GM21723 (cell line): ENCODE measurements at regions not wholly inside any gene's neighbourhood (a gene's known extent, or its start where the extent isn't known, plus 50 kb on each side); places are given as distances from the start of the nearest gene placed in this dataset.
"Not testable (repeated sequence)": the region's sequence is repeated elsewhere in the genome, so short reads cannot be mapped to it uniquely, and the experiment has no call there.

Experiments
- ATAC-seq: cut with Tn5 transposase; IDR thresholded peaks from one replicate; pipeline ENCODE4 v1.9.1; 2021; ENCODE audit warnings: mild to moderate bottlenecking, moderate library complexity; ENCODE audit not compliant: unreplicated experiment

DNA sequence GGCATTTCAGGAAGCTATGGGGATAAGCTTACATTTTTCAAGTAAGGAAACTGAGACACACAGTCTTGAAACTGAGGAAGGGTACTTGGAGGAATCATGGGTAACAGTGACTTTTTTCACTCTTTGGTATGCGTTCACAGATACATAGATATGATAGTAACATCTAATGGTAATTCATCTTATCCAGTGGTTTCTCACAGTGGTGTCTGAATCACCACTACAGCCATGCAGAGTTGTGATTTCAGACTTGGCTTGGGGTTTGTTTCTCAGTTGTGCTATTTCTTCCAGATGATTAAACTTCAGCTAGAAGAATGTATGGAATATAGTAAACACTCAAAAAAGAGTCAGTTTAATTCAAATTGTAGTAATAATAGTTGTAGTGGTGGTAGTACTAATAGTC, 239.1 kb upstream of the NUDT12 start:
- ATAC-seq, result no peak

DNA sequence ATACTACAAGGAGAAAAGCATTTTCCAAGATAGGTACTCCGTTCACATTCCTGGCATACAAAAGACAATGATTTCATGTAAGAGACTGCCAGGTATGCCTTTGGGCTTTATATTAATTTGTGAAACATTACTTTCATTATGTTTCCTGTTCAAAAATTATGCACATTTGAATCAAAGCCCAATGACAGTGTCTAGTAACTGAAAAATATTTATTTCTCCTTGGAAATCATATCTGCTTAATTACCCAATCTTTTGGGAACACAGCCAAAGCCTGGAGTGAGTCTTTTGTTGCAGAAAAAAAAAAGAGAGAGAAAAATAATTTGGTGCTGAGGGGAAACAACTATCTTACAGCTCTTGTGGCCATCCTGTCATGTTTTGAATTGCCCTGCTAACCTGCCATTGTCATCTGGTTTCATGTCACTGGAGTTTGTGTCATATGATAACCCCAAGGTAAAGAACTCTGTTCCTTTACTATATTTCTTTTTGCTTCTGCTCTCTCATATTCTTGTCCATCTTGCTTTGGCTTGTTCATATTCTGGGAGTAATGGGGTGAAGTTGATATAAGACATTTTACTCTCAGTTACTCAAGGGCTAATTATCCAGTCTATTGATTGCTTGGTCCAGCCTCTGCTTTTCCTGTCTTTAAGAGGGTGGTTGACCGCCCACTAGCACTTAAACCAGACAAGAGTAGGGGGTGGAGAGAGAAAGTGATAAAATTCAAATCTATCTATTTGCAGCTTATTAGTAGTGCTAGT, 238.3 kb upstream of the NUDT12 start:
- no peak for ATAC-seq

DNA sequence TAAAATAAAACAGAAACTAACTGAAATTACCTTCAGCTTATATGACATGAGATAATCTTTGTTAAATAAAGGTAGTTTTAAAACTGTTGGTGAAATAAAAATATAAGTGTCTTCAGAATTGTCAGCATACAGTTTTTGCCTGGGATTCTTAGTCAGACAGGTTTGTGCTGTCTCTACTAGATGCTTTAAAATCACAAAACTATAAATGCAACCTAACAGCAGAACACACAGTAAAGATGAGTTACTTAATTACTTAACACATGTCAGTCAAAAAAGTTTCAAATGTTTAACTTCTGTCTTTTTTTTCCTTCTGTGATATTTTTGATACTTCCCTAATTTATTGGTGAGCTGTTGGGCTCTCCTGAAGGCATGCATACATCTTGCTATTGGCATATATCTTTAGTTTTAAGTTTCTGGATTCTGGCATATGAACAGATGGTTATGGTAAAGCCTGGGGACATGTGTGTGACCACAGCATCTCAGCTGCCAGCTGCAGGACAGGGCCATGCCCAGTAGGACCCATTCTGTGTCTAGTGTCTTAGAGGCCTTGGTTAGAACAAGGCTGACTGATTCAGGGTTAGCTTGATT, 231.1 kb upstream of the NUDT12 start:
- no peak for ATAC-seq

DNA sequence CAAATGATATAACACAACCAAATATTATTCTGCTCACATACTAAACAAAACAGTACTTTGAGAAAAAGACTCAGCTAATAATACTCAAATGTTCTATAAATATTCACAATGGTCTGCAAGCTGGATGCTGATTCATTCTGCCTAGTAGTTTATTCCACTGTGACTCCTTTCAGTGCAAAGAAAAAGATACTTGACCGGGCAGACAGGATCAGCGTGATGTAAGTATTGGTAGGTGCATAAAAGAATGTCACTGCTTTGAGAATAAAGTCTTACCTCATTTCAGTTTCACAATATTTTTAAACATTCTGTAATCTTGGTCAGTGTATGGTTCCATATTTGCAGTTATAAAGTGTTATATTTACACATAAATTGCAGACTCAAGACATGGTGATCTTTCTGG, 223.0 kb upstream of the NUDT12 start:
- no peak for ATAC-seq

DNA sequence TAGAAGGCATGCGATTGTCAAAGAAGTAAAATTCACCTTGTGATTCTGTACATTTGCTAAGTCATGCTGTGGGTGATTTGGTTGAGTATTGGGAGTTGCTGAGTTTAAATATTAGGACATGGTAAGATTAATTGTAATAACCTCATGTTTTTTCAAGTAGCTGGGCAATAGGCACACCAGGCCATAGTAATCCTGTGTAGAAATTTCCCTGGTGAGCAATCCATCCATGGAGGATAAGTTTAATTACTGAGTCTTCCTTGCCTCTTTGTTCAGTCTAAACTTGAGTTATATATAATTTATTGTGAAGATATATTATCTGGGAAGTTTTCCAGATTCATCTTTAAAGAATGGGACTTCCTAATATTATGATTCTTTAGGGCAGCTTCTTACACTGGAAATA, 221.1 kb upstream of the NUDT12 start:
- ATAC-seq, result no peak

DNA sequence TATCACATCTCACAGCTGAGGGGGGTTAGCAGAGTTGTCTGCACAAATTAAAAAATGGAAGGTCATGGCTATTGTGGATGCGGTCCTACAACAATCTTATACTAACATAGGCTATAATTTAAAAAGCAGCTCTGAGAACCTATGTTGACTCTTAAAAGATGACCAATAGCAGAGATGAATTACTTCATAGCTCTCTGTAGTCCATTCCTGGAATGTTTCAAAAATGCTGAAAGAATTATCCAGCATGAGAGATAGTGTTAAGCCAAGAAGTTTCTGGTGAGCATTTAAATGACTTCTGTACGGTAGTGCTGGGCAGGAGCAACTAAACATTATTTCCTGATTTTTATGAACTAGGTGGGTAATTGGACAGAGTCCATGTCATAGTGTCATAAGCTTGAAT, 218.2 kb upstream of the NUDT12 start:
- no peak for ATAC-seq

DNA sequence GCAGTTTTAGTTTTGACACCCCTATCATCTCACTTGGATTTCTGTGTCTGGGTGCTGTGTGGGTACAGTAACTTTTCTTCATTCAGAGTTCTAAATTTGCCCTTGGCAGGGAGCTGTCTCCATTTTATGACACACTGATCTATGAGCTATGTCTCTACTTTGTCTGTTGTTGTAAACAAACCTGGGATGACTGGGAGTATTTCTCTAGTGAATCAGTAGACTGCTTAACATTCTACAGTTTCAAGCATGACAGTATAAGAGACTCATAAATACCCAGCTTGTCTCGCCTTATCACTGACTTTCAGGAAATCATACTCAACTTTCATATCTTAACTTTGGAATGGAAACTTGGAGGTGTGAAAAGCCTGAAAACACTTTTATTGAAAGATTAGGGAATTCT, 212.1 kb upstream of the NUDT12 start:
- ATAC-seq, result no peak

DNA sequence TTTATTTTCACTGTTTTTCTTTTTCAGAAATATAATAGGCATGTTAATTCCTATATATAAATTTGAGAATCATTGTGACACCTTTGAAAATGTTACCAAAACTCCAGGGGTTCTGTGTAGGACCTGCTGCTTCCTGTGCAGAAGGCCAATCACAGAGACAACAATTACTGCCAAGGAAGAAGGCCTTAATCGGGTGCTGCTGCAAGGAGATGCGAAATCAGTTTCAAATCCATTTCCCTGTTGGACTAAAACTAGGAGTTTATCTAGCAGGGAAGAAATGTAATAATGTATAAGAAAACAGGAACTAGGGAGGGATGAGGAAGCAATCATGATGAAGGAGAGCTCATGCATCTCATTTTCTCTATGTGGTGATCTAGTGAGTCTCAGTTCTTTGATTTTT, 209.7 kb upstream of the NUDT12 start:
- ATAC-seq, result no peak

DNA sequence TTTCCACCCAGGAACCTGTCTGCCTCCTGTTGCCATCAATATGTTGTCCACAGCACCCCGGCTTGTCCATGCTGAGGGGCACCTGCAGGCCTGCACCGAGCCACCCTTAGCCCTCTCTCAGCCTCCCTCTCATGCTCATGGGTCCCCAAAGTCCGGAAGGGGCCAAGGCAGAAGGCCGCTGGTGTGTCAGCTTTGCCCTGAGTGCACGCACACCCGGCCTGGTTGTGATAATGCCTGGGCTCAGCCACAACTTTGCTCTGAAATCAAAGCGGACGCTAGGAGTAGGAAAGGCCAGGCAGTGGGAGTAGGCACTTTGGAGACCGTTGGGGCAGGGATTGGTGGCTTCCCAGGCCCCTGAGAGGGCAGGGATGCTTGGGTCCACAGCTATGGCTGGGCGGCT, 201.8 kb upstream of the NUDT12 start:
- no peak for ATAC-seq

DNA sequence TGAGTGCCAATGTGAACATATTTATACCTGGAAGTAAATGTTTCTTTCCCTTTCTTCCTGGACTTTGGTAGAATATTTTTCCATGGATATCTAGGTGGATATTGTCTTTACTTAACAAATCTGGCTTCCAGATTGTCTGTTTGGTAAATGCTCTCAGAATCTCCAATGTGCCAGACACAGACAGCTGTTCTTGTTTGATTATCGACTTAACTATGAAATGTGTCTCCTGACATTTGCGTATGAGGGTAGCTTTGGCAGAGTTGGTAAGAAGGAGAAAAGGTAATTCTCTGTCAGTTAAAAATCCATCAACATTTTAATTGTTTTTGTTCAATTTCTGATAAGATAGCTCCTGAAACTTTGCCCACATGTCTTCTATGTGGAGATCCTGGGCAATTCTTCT, 196.4 kb upstream of the NUDT12 start:
- ATAC-seq, result no peak

DNA sequence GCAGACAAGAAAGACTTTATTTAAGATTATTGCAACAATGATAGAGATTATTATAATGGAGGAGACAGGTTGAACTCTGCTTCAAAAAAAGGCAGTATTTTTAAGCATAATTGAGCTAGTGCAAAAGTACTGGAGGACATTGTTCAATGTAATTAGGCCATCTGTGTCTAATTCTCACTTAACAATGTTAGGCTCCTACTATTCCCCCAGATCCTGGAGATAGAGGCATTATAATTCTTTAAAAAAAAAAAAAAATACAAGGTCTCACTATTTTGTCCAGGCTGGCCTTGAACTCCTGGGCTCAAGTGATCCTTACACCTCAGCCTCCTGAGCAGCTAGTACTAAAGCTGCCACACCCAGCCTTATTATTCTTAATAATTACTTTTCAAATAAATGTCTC, 193.4 kb upstream of the NUDT12 start:
- ATAC-seq, result no peak

DNA sequence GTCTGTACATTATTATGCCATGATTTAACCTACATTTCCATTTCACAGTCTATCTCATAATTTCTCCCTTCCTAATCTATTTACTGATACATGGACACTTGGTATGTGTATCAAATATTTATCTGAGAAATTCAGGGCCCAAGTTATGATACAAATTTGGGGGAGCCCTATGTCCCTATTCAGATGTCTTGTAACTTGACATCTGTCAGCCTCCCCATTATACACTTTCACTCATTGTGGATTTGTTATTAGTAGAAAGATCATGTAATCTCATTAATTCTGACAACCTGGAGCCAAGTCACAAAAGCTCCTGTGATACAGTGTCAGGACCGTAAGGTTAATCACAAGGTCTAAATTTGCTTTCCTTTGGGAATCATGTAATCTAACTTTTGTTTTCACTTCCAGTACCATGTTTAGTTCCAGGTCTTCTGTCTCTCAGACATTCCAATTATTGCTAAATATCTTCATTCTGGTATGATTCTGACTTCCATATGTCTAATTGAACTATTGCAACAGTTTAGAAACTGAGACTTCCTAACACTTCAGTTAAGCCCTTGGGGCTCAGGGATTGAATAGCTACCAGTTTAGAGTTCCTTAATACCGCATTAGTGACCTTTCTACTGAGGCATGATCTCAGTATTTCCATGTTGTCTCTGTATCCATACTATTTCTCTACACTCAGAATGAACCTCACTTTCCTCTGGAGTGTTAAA, 182.9 kb upstream of the NUDT12 start:
- ATAC-seq, result no peak

DNA sequence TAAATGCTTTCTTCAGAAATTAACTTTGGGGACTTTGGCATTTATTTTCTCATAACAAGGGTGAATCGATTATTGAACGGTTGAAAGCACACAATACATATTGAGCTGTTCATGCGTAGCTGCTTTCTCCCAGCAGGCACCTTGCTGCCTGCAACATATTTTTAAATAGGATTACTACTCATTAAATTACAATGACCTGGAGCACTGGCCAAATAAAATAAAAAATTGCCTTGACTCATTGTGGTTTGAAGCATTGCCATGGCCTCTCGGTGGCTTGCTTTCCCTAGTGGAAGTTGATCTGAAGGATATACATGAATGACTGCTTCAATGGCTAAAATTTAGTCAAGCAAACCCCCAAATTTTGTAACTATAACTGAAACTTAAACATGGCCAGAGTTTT, 181.6 kb upstream of the NUDT12 start:
- no peak for ATAC-seq

DNA sequence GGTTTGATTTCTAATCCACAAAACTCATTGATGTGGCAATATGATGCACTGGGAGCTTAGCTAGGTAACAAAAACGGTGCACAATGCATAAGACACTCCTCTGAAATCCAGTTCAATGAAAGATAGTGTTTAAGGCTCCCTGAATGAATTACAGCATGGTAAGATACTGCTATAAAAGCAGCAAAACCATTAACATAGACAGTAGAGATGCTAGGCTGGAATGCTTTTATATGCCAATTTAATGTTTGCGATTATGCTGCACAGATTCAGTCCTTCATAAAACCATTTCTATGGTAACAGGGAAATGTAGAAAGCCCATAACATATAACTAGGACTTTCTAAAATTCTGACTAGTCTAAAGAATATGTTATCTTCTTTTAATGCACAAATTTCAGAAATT, 180.8 kb upstream of the NUDT12 start:
- no peak for ATAC-seq

DNA sequence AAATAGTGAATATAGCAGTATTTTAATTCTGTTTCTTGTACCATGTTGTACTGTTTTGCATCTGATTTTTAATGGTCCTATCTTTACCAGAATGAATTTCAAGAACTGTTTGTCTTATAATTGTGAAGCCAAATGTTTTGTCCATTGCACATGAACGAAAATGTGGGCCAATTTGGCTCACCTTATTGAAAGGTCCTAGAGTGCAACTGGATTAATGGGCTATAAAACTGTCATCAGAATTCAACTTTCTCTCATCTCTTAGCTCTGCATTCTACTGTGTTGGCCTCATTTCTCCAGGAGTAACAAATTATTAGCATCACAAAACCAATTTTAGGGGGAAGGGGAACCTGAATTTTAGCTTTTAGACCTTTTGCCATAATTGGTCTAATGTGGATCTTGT, 179.4 kb upstream of the NUDT12 start:
- ATAC-seq, result no peak

DNA sequence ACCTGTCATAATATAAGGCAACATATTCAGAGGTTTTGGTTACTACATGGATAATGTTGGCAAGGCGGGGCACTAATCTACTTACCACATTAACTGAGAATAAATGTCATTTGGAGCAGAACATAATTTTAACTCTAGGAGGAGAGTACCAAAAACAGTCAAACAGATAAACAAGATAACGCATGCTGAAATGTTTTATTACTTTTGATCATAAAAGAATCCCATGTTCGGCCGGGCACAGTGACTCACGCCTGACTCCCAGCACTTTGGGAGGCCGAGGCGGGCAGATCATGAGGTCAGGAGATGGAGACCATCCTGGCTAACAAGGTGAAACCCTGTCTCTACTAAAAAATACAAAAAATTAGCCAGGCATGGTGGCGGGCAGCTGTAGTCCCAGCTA, 173.8 kb upstream of the NUDT12 start:
- ATAC-seq, result not testable (repeated sequence)

DNA sequence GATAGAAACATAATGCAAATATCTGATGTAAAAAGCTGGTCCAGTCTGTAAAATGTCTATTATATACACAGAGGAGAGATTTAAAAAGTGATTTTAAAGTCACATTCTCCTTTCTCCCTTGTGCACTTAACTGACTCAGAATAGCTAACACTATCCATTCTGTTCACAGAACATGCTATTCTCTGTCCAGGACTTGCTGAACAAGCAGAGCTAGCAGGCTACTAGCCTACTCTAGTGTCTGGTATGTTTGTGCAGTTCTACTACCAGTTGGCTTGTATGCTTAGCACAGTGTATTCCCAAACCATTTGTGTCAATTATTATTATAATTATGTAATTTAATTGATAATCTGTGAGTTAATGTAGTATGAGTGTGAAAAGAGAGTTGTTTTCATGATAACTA, 161.7 kb upstream of the NUDT12 start:
- no peak for ATAC-seq

DNA sequence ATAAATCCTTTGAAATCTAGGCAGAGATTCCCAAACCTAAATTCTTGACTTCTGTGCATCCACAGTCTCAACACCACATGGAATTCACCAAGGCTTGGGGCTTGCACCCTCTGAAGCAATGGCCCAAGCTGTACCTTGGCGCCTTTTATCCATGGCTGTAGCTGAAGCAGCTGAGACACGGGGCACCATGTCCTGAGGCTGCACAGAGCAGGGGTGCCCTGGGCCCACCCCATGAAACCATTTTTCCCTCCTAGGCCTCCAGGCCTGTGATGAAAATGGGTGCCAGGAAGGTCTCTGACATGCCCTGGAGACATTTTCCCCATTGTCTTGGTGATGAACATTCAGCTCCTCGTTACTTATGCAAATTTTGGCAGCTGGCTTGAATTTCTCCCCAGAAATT, 158.6 kb upstream of the NUDT12 start:
- no peak for ATAC-seq

DNA sequence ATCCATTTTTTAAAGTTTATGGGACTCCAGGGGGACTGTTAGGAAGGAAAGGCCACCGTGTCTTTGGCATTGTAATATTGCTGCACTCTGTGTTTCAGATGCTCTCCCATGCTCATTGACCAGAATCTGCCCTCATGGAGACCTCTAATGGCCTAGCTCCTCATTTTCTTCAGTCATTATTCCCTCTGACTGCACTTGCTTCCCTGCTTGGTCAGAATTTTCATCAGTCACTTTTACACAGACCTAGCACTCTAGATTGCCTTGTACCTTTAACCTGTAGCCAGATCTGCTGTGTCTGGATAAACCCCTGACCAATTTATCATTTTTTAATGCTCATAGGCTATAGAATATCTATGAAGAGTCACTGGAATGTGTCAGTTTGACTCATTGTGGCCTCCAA, 155.5 kb upstream of the NUDT12 start:
- no peak for ATAC-seq

DNA sequence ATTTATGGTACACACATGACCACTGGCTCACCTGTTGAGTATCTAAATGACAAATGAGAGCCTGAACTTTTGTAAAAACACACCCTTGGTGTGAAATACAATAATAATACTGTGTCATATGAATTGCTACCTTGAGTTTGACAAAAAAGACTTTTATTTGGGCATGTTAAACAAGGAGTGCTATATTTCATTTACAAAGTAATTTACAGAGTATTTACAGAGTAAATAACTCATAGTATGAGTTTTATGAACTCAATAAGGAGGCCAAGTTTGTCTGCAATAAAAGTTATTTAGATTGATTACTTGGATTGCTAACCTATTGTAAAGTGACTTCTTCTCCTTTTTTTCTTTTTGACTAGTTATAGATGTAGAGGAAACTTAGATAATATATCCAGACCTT, 146.0 kb upstream of the NUDT12 start:
- ATAC-seq, result no peak

DNA sequence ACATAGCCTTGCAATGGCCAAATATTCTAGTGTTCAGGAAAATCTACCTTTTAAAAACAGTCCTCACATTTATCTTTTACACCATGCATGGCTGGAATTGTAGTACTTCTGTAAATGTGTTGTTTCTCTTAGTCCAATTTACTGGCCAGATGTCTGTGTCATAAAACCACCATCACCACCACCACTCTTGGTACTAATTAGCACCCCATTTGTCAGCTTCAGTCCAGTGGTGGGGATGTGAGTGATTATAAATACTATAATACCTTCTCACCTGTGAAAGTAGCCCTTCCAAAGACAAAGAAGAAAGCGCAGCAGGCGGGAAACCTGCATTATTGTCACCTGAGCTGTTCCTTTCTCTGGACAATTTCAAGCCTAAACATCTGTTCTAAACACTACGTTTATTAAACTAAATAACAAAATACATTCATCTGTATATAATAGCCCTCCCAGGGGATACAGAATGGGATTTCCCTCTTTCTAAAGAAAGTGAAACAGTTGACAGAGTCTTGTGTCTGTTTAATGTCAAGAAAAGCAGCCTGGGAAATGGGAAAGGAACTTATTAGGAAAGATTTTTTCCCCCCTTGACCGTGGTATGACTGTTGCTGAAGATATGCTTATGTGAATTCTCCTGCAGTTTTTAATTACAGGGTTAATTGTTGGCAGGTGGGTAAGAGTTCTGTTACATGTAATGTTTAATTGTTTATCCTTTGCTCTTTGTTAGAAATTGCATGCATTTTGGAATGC, 144.5 kb upstream of the NUDT12 start:
- ATAC-seq, result no peak

DNA sequence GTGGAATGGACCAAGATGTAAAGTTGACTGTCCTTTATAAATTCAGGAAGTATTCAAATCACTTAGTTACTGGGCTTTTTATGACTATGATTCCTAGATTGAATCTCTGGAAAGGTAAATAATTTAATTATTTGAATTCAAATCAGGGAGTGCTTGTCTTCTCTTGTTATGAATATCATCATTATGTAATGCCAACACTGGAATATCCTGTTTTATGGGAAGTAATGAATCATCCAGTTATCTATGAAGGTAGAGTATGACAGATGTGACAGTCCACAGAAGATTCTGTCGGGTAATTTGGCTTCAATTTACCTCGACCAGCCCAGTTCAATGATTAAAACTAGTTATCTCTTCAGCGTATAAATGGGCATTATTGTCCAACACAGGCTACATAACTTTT, 141.0 kb upstream of the NUDT12 start:
- ATAC-seq, result no peak
